ENCODE measurements at regions not wholly inside any gene's neighbourhood (a gene's known extent, or its start where the extent isn't known, plus 50 kb on each side); places are given as distances from the start of the nearest gene placed in this dataset.

DNA sequence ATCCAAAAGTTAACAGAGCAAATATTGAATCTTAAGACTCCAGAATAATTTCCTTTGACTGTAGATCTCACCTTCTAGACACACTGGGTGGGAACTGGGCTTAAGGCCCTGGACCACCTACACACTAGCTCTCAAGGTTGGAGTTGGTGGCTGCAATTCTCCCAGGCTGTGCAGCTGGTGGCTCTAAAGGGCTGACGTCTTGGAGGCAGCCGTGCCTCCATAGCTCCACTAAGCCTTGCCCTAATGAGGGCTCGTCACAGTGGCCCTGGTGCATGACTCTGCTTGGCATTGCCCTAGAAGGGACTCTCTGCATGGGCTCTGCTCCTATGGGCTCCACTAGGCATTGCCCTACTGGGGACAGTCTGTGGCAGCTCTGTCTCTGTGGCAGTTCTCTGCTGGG is 1005.2 kb downstream of the CCSER2 start:
- H3K4me1 ChIP-seq (ENCODE audit: insufficient read depth), result peaks cover 6% of the 10 kb centered on the region; the same call in 1 of the 2 replicates
- H4K20me1 ChIP-seq (replicated peaks; ENCODE audit: insufficient read depth), result no peaks in the 10 kb centered on the region
- TF ChIP-seq ZNF331 (CRISPR knock-in tag; IDR thresholded peaks at IDR 0.05; ENCODE audit: low read depth) (no peak), CREB1 (CRISPR knock-in tag; IDR thresholded peaks at IDR 0.05; ENCODE audit: low read depth) (no peak), ZNF114 (CRISPR knock-in tag; IDR thresholded peaks at IDR 0.05) (no peak)
- H3K79me2 ChIP-seq (replicated peaks; ENCODE audit: insufficient read depth), result no peaks in the 10 kb centered on the region
- no peak overlapping the region for H3K27ac ChIP-seq (ENCODE audit: low read depth)
- H3K27me3 ChIP-seq (ENCODE audit: insufficient read depth), result no peaks in the 10 kb centered on the region
- Mint-ChIP-seq H3K4me1 (peaks cover 6% of the 10 kb centered on the region; the same call in 2 of the 3 replicates), H3K4me3 (no peak overlapping the region), H3K9me3 (peaks cover 84% of the 10 kb centered on the region), H3K27me3 (ENCODE audit: insufficient read depth, low read depth, poor library complexity) (no peaks in the 10 kb centered on the region), H3K27ac (no peak overlapping the region), H3K36me3 (ENCODE audit: low read depth) (peaks cover 4% of the 10 kb centered on the region; the same call in 1 of the 3 replicates)
- H2AFZ ChIP-seq, result no peak overlapping the region
- no peaks in the 10 kb centered on the region for H3K9me2 ChIP-seq (ENCODE audit: insufficient read depth)
- DNase-seq (ENCODE audit: low spot score) (no peak), ATAC-seq (no peak)
- H3K36me3 ChIP-seq (ENCODE audit: insufficient read depth), result no peaks in the 10 kb centered on the region
- no peak overlapping the region for H3K4me2 ChIP-seq
- H3K4me3 ChIP-seq, result no peak overlapping the region
- no peaks in the 10 kb centered on the region for H3F3A ChIP-seq (replicated peaks; ENCODE audit: low read depth)

DNA sequence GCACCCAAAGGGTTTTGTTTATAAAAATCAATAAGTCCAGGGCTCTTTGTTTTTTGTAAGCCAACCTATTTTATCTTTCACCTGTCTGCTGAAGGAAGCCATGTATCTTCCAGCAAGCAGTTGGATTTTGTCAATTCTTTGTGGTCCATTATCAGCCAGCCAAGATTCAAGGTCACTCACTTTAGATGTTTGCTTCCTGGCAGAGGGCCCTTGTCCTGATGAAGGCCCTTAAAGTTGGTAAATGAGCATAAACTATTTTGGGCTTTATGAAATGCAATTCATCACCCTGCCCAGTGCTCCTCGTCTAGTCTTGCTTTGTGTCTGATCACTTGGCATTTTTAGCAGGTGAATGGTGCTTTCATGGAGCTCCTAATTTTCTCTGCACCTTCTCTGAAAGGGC is 1004.2 kb downstream of the GRID1 start:
- H3K36me3 ChIP-seq (ENCODE audit: insufficient read depth), result no peaks in the 10 kb centered on the region
- TF ChIP-seq, protein P1, sequence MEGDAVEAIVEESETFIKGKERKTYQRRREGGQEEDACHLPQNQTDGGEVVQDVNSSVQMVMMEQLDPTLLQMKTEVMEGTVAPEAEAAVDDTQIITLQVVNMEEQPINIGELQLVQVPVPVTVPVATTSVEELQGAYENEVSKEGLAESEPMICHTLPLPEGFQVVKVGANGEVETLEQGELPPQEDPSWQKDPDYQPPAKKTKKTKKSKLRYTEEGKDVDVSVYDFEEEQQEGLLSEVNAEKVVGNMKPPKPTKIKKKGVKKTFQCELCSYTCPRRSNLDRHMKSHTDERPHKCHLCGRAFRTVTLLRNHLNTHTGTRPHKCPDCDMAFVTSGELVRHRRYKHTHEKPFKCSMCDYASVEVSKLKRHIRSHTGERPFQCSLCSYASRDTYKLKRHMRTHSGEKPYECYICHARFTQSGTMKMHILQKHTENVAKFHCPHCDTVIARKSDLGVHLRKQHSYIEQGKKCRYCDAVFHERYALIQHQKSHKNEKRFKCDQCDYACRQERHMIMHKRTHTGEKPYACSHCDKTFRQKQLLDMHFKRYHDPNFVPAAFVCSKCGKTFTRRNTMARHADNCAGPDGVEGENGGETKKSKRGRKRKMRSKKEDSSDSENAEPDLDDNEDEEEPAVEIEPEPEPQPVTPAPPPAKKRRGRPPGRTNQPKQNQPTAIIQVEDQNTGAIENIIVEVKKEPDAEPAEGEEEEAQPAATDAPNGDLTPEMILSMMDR (conservative IDR thresholded peaks at IDR 0.05; ENCODE audit: low read depth in 2 of 2), result no peak
- no peak for TF ChIP-seq JUNB (IDR thresholded peaks at IDR 0.05; ENCODE audit: unreplicated experiment)
- TF ChIP-seq, protein P2, sequence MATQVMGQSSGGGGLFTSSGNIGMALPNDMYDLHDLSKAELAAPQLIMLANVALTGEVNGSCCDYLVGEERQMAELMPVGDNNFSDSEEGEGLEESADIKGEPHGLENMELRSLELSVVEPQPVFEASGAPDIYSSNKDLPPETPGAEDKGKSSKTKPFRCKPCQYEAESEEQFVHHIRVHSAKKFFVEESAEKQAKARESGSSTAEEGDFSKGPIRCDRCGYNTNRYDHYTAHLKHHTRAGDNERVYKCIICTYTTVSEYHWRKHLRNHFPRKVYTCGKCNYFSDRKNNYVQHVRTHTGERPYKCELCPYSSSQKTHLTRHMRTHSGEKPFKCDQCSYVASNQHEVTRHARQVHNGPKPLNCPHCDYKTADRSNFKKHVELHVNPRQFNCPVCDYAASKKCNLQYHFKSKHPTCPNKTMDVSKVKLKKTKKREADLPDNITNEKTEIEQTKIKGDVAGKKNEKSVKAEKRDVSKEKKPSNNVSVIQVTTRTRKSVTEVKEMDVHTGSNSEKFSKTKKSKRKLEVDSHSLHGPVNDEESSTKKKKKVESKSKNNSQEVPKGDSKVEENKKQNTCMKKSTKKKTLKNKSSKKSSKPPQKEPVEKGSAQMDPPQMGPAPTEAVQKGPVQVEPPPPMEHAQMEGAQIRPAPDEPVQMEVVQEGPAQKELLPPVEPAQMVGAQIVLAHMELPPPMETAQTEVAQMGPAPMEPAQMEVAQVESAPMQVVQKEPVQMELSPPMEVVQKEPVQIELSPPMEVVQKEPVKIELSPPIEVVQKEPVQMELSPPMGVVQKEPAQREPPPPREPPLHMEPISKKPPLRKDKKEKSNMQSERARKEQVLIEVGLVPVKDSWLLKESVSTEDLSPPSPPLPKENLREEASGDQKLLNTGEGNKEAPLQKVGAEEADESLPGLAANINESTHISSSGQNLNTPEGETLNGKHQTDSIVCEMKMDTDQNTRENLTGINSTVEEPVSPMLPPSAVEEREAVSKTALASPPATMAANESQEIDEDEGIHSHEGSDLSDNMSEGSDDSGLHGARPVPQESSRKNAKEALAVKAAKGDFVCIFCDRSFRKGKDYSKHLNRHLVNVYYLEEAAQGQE (IDR thresholded peaks at IDR 0.05; ENCODE audit: unreplicated experiment), result no peak
- ATAC-seq (no peak), DNase-seq (ENCODE audit: low spot score) (no peak)
- no peaks in the 10 kb centered on the region for H3K9me2 ChIP-seq (ENCODE audit: insufficient read depth)
- H3K4me2 ChIP-seq, result no peak overlapping the region
- H3K36me3 Mint-ChIP-seq (ENCODE audit: low read depth), result no peaks in the 10 kb centered on the region
- no peaks in the 10 kb centered on the region for H3K27me3 Mint-ChIP-seq (ENCODE audit: insufficient read depth, low read depth, poor library complexity)
- no peaks in the 10 kb centered on the region for H3K4me1 ChIP-seq (ENCODE audit: insufficient read depth)
- no peak overlapping the region for H2AFZ ChIP-seq
- H3K27ac Mint-ChIP-seq, result no peak overlapping the region
- H3K79me2 ChIP-seq (replicated peaks; ENCODE audit: insufficient read depth), result no peaks in the 10 kb centered on the region
- H3K27me3 ChIP-seq (ENCODE audit: insufficient read depth), result no peaks in the 10 kb centered on the region
- peaks cover 38% of the 10 kb centered on the region for H3K9me3 Mint-ChIP-seq
- no peaks in the 10 kb centered on the region for H3F3A ChIP-seq (replicated peaks; ENCODE audit: low read depth)
- H3K4me3 ChIP-seq, result no peak overlapping the region
- H3K27ac ChIP-seq (ENCODE audit: low read depth), result no peak overlapping the region
- H4K20me1 ChIP-seq (replicated peaks; ENCODE audit: insufficient read depth), result no peaks in the 10 kb centered on the region
- no peaks in the 10 kb centered on the region for H3K4me1 Mint-ChIP-seq
- no peak overlapping the region for H3K4me3 Mint-ChIP-seq

All from GM23338 (cell line).